ENCODE measurements at regions not wholly inside any gene's neighbourhood (a gene's known extent, or its start where the extent isn't known, plus 50 kb on each side); places are given as distances from the start of the nearest gene placed in this dataset.

- Histone ChIP-seq H4K20me1 (ENCODE audit: insufficient read depth, low read length) (no peaks in the 10 kb centered on the region), H3K27ac (ENCODE audit: low read depth, low read length, poor library complexity, severe bottlenecking) (no peak overlapping the region), H3K36me3 (ENCODE audit: insufficient read depth, low read length) (no peaks in the 10 kb centered on the region), H3K9me3 (ENCODE audit: low read length) (no peaks in the 10 kb centered on the region), H3K4me3 (ENCODE audit: low read depth, low read length, poor library complexity, severe bottlenecking) (no peak overlapping the region), H3K4me2 (ENCODE audit: low read length) (no peak overlapping the region), H2AFZ (ENCODE audit: low read length) (no peak overlapping the region), H3K4me1 (ENCODE audit: insufficient read depth, low read length, poor library complexity, severe bottlenecking) (no peaks in the 10 kb centered on the region), H3K79me2 (ENCODE audit: insufficient read depth, low read depth, low read length) (no peaks in the 10 kb centered on the region), H3K9me2 (ENCODE audit: insufficient read depth, low read length) (no peaks in the 10 kb centered on the region)
- BruUV-seq (replicated peaks) = no TSS peak
- no peak for TF ChIP-seq CTCF (conservative IDR thresholded peaks at IDR 0.05; ENCODE audit: low read length)
- no peak for TF ChIP-seq EZH2phosphoT487 (IDR thresholded peaks at IDR 0.05; ENCODE audit: borderline replicate concordance, low read depth, low read length)
- intact Hi-C loops (cut with micrococcal nuclease; ENCODE audit: unreplicated experiment) = no loop called here
- DNase-seq (ENCODE audit: low spot score) = no peak
- ChIA-PET POLR2A (interaction anchor here (1.0 kb wide), 1 partner anchor 64 kb away, joined by 3 read pairs; no protein-coding TSS in a partner anchor), CTCF (ENCODE audit: unreplicated experiment) (no interaction called here)
Measured at GRCh38 chr5:117953272-117953671, 1035.1 kb downstream of the DTWD2 start.

- POLR2A ChIA-PET = no interaction called here
- no peak for TF ChIP-seq EZH2phosphoT487 (IDR thresholded peaks at IDR 0.05; ENCODE audit: borderline replicate concordance, low read depth, low read length)
- no peak for TF ChIP-seq CTCF (conservative IDR thresholded peaks at IDR 0.05; ENCODE audit: low read length)
- no peaks in the 10 kb centered on the region for H3K4me1 ChIP-seq (ENCODE audit: insufficient read depth, low read length, poor library complexity, severe bottlenecking)
- no TSS peak for BruUV-seq (replicated peaks)
- H4K20me1 ChIP-seq (ENCODE audit: insufficient read depth, low read length) = no peaks in the 10 kb centered on the region
- H3K9me3 ChIP-seq (ENCODE audit: low read length) = no peaks in the 10 kb centered on the region
- DNase-seq (ENCODE audit: low spot score) = no peak
- H3K4me2 ChIP-seq (ENCODE audit: low read length) = no peak overlapping the region
- intact Hi-C loops (cut with micrococcal nuclease; ENCODE audit: unreplicated experiment) = no loop called here
- H3K36me3 ChIP-seq (ENCODE audit: insufficient read depth, low read length) = no peaks in the 10 kb centered on the region
- CTCF ChIA-PET (ENCODE audit: unreplicated experiment) = no interaction called here
- no peak overlapping the region for H2AFZ ChIP-seq (ENCODE audit: low read length)
- no peak overlapping the region for H3K4me3 ChIP-seq (ENCODE audit: low read depth, low read length, poor library complexity, severe bottlenecking)
- no peaks in the 10 kb centered on the region for H3K79me2 ChIP-seq (ENCODE audit: insufficient read depth, low read depth, low read length)
- no peaks in the 10 kb centered on the region for H3K9me2 ChIP-seq (ENCODE audit: insufficient read depth, low read length)
- no peak overlapping the region for H3K27ac ChIP-seq (ENCODE audit: low read depth, low read length, poor library complexity, severe bottlenecking)
Measured at GRCh38 chr5:117947836-117948235, 1040.5 kb downstream of the DTWD2 start.

GRCh38 chr5:117947121-117947520, 1041.2 kb downstream of the DTWD2 start:
- no TSS peak for BruUV-seq (replicated peaks)
- H3K79me2 ChIP-seq (ENCODE audit: insufficient read depth, low read depth, low read length) = no peaks in the 10 kb centered on the region
- no peak overlapping the region for H3K4me3 ChIP-seq (ENCODE audit: low read depth, low read length, poor library complexity, severe bottlenecking)
- H3K9me2 ChIP-seq (ENCODE audit: insufficient read depth, low read length) = no peaks in the 10 kb centered on the region
- no peaks in the 10 kb centered on the region for H3K4me1 ChIP-seq (ENCODE audit: insufficient read depth, low read length, poor library complexity, severe bottlenecking)
- CTCF ChIA-PET (ENCODE audit: unreplicated experiment) = no interaction called here
- no peak overlapping the region for H3K4me2 ChIP-seq (ENCODE audit: low read length)
- no peaks in the 10 kb centered on the region for H3K36me3 ChIP-seq (ENCODE audit: insufficient read depth, low read length)
- H4K20me1 ChIP-seq (ENCODE audit: insufficient read depth, low read length) = no peaks in the 10 kb centered on the region
- H3K27ac ChIP-seq (ENCODE audit: low read depth, low read length, poor library complexity, severe bottlenecking) = no peak overlapping the region
- POLR2A ChIA-PET = no interaction called here
- TF ChIP-seq CTCF (conservative IDR thresholded peaks at IDR 0.05; ENCODE audit: low read length) (no peak), EZH2phosphoT487 (IDR thresholded peaks at IDR 0.05; ENCODE audit: borderline replicate concordance, low read depth, low read length) (no peak)
- no peaks in the 10 kb centered on the region for H3K9me3 ChIP-seq (ENCODE audit: low read length)
- no peak overlapping the region for H2AFZ ChIP-seq (ENCODE audit: low read length)
- intact Hi-C loops (cut with micrococcal nuclease; ENCODE audit: unreplicated experiment) = no loop called here
- DNase-seq (ENCODE audit: low spot score) = no peak
